ENCODE measurements at regions not wholly inside any gene's neighbourhood (a gene's known extent, or its start where the extent isn't known, plus 50 kb on each side); places are given as distances from the start of the nearest gene placed in this dataset.

- ATAC-seq (no peak), DNase-seq (ENCODE audit: low spot score) (no peak)
- Mint-ChIP-seq H3K4me3 (no peak overlapping the region), H3K4me1 (peaks cover 50% of the 10 kb centered on the region), H3K27me3 (ENCODE audit: low read depth) (no peaks in the 10 kb centered on the region), H3K36me3 (no peaks in the 10 kb centered on the region), H3K9me3 (no peaks in the 10 kb centered on the region), H3K27ac (no peak overlapping the region)
- CTCF ChIA-PET, result interaction anchor here (1.1 kb wide), 1 partner anchor 10 kb away, joined by 5 read pairs; no protein-coding TSS in a partner anchor
- TF ChIP-seq MAX (CRISPR knock-in tag; IDR thresholded peaks at IDR 0.05), result no peak
- no peak for TF ChIP-seq GRHL2 (CRISPR knock-in tag; IDR thresholded peaks at IDR 0.05; ENCODE audit: insufficient replicate concordance, severe bottlenecking)
- no peak for TF ChIP-seq PRRX2 (CRISPR knock-in tag; IDR thresholded peaks at IDR 0.05)
- TF ChIP-seq HMGXB4 (CRISPR knock-in tag; IDR thresholded peaks at IDR 0.05), result no peak
- no peak for TF ChIP-seq SP1 (CRISPR knock-in tag; conservative IDR thresholded peaks at IDR 0.05)
- no peak for TF ChIP-seq JUN (CRISPR knock-in tag; IDR thresholded peaks at IDR 0.05)
- TF ChIP-seq MYBL2 (CRISPR knock-in tag; IDR thresholded peaks at IDR 0.05), result no peak
- TF ChIP-seq RELA (CRISPR knock-in tag; IDR thresholded peaks at IDR 0.05; ENCODE audit: borderline replicate concordance), result no peak
- no peak for TF ChIP-seq TEAD4 (CRISPR knock-in tag; IDR thresholded peaks at IDR 0.05)
- TF ChIP-seq ARID4B (CRISPR knock-in tag; IDR thresholded peaks at IDR 0.05; ENCODE audit: borderline replicate concordance), result no peak
- no peak for TF ChIP-seq E2F1 (CRISPR knock-in tag; IDR thresholded peaks at IDR 0.05)
- no peak for TF ChIP-seq CBFB (CRISPR knock-in tag; IDR thresholded peaks at IDR 0.05; ENCODE audit: low read depth)
- POLR2A ChIA-PET, result no interaction called here
These were observed 128.4 kb downstream of the BTC start for GRCh38 chr4:74665876-74666275.

GRCh38 chr4:74667438-74667837, 126.9 kb downstream of the BTC start:
- Mint-ChIP-seq H3K4me1 (peaks cover 50% of the 10 kb centered on the region), H3K27me3 (ENCODE audit: low read depth) (no peaks in the 10 kb centered on the region), H3K36me3 (no peaks in the 10 kb centered on the region), H3K27ac (no peak overlapping the region), H3K4me3 (no peak overlapping the region), H3K9me3 (no peaks in the 10 kb centered on the region)
- no peak for ATAC-seq
- no peak for DNase-seq (ENCODE audit: low spot score)
- CTCF ChIA-PET, result interaction anchor here (1.0 kb wide), 1 partner anchor 290 kb away, joined by 3 read pairs; no protein-coding TSS in a partner anchor
- POLR2A ChIA-PET, result no interaction called here
- no peak for TF ChIP-seq TCF7 (CRISPR knock-in tag; IDR thresholded peaks at IDR 0.05; ENCODE audit: low read depth)
- TF ChIP-seq ZNF532 (CRISPR knock-in tag; IDR thresholded peaks at IDR 0.05; ENCODE audit: borderline replicate concordance), result no peak
- no peak for TF ChIP-seq E2F4 (CRISPR knock-in tag; IDR thresholded peaks at IDR 0.05; ENCODE audit: borderline replicate concordance, low read depth)
- no peak for TF ChIP-seq FOXP4 (CRISPR knock-in tag; IDR thresholded peaks at IDR 0.05)
- TF ChIP-seq ZNF512 (CRISPR knock-in tag; IDR thresholded peaks at IDR 0.05; ENCODE audit: borderline replicate concordance), result no peak
- no peak for TF ChIP-seq TP53 (CRISPR knock-in tag; IDR thresholded peaks at IDR 0.05)
